HG03521 (cell line): ENCODE measurements at regions not wholly inside any gene's neighbourhood (a gene's known extent, or its start where the extent isn't known, plus 50 kb on each side); places are given as distances from the start of the nearest gene placed in this dataset.
A peak's percentile ranks its signal among the peaks of the same experiment; 100 is the strongest.

Experiments
- ATAC-seq: cut with Tn5 transposase; IDR thresholded peaks from one replicate; pipeline ENCODE4 v1.9.1; 2021; ENCODE audit warnings: mild to moderate bottlenecking, moderate library complexity; ENCODE audit not compliant: unreplicated experiment

DNA sequence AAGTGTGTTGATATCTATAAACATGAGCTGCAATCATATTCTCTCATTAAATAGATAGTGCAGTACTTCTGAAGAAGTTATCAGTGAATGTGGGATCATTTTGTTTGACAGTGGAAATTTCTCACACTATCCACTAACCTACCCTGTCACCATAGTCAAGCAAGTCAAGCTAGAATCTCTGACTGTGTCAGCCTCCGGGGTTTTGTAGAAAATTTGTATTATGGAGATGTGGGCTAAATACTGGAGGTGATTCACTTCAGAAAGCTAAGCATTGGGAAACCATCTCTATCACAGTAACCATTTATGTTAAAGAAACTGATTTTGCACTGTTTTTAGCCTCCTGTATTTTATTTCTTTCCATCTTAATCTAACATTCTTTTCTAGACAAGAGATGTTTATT lies 126.6 kb upstream of the CREB1 start:
- ATAC-seq, result no peak

GRCh38 chr2:207403950-207404349 lies 125.8 kb upstream of the CREB1 start:
- ATAC-seq, result no peak

DNA sequence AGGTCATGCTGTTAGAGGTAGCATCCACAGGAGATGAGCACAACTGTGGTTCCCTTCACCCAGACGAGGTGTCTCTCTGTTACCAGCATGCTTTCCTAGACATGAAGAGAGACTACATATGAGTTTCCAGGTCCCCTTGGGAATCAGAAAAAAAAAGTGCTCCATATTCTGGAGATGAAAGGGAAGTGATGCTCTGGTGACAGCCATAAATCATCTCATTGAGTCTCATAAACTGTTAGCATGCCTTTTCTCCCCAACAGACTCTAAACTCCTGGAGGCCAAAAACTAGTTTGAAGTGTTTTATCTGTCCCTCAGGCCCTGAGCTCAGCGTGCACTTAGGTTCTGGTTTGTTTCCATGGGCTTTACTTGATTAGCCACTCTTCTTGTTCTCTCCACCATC lies 124.6 kb upstream of the CREB1 start:
- no peak for ATAC-seq

- peak; percentile 66 for ATAC-seq
Observed at GRCh38 chr2:207408086-207408794, 121.5 kb upstream of the CREB1 start.

DNA sequence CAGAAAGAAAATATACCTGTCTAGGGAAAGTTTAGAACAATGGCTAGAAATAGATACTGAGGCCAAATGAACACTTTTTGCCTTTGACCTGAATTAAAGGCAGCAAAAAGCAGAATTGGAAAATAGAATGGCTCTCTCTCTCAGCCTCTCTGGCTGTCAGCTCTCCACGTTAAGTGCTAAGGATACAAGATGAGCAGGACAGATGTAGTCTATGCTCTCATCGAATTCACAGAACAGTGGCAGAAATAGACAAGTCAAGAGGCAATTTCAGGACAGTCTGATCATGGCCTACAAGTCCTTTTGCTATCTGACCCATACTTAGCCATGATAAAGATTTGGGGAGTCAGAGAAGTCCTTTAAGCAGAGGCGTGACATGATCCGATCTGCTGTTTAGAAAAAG lies 120.2 kb upstream of the CREB1 start:
- ATAC-seq, result no peak

GRCh38 chr2:207412787-207413310 lies 116.9 kb upstream of the CREB1 start:
- no peak for ATAC-seq

DNA sequence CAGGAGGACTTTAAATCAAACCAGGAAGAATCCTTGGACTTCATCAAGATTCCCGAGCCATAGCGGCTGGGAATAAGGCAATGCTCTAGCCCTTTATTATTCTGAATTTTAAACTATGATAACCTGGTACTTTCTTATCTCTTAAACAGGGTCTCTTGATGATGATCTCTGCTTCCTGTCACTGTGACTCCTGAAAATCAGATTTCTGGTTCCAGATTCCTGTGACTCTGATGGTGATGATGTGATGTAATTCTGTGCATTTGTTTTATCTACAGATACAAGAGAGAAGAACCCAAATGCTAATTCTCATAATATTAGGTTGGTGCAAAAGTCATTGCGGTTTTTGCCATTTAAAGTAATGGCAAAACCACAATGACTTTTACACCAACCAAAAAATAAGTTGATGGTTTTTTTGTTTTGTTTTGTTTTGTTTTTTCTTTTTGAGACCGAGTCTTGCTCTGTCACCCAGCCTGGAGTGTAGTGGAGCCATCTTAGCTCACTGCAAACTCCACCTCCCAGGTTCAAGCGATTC lies 116.3 kb upstream of the CREB1 start:
- ATAC-seq, result no peak

DNA sequence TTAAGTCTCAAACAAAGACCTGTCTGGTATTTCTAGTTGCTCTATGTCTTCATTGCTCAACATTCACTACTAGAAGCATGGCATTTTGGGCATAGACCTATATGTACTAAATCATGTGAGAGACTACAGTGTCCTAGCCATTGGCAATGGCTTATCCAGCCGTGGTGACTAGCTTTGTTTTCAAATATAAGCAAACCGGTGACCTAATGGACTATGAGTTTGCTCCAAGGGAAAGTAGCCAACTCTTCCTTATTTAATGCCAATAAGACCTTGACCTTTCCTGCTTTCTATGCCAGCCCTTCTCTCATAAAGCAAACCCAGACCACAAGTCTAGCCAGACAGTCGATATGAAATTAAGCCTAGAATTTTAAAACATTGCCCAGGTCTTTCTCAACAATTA lies 113.7 kb upstream of the CREB1 start:
- ATAC-seq, result no peak

DNA sequence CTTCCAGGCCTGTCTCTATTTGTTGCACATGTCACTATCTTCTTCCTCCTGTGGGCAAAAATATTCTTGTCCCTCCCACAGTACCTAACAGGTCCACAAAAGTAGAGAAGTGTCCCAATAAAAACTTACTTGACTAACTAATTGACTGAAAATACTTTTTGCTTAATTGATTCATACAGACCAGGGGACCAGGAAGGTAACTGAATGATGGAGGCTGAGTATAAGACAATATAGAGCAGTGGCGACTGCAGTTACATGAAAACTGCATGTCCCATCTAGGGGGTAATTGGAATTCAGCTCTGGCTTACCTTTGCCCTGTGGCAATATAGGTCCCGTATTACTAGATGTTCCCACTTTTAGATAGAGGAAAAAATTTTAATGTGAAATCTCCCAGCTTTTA lies 112.9 kb upstream of the CREB1 start:
- ATAC-seq, result no peak

DNA sequence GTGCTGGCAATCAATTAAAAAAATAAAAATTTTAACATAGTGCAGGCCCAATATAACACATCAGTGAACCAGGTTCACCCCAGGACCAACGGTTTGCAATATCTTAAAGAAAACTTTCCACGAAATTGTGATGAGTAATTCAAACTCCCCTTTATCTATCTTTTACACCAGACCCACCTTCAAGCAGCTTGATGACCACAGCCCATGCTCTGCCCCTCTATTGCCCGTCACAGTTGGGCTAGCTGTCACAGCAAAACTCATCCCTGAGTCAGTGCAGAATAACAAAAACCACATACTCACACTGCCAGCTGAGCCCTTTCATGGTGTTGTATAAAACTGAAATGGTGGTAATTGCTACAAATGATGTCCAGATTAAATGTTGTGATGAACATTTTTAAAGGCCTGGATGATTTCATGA lies 112.5 kb upstream of the CREB1 start:
- ATAC-seq, result no peak

- no peak for ATAC-seq
Observed at GRCh38 chr2:207418419-207418818, 111.3 kb upstream of the CREB1 start.

GRCh38 chr2:207419331-207419730 lies 110.4 kb upstream of the CREB1 start:
- no peak for ATAC-seq

GRCh38 chr2:207421671-207422070 lies 108.1 kb upstream of the CREB1 start:
- no peak for ATAC-seq

DNA sequence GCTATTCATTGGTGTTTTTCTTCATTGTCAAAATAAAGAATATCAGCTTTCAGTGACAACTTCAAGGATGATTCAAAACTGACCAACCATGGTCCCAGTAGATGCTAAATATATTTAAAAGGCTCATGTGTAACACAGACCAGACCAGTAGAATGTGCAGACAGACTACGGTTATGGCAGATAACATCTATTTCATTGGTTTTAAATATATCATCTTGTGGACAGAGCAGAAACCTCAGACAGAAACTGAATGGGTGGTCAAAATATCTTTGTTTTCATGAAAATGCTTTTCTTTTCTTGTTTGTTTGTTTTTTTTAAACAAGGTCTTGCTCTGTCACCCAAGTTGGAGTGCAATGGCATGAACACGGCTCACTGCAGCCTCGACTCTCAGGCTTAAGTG lies 107.4 kb upstream of the CREB1 start:
- ATAC-seq, result no peak

GRCh38 chr2:207423886-207424285 lies 105.9 kb upstream of the CREB1 start:
- ATAC-seq, result peak; percentile 76

- no peak for ATAC-seq
Observed at GRCh38 chr2:207427986-207428385, 101.8 kb upstream of the CREB1 start.

DNA sequence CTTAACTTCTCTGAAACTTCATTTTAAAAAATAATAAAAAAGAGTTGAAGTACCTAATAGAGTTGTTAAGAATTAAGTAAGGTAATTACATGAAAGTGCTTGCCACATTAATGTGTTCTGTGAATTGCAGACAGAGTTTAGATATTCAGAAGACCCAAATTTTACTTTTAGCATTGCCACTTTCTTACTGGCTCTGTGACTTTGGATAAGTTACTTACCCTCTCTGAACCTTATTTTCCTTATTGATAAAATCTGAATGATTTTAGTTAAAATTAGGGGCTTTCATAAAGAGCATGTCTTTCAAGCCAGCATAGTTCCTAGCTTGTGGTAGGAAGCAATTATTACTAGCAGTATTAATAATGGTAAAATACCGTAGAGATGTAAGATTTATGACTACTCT lies 101.2 kb upstream of the CREB1 start:
- no peak for ATAC-seq

- no peak for ATAC-seq
Observed at GRCh38 chr2:207432453-207432852, 97.3 kb upstream of the CREB1 start.

GRCh38 chr2:207434306-207434705 lies 95.5 kb upstream of the CREB1 start:
- no peak for ATAC-seq

GRCh38 chr2:207434899-207435465 lies 94.8 kb upstream of the CREB1 start:
- ATAC-seq, result no peak

- ATAC-seq, result no peak
Observed at GRCh38 chr2:207437136-207437523, 92.6 kb upstream of the CREB1 start.

DNA sequence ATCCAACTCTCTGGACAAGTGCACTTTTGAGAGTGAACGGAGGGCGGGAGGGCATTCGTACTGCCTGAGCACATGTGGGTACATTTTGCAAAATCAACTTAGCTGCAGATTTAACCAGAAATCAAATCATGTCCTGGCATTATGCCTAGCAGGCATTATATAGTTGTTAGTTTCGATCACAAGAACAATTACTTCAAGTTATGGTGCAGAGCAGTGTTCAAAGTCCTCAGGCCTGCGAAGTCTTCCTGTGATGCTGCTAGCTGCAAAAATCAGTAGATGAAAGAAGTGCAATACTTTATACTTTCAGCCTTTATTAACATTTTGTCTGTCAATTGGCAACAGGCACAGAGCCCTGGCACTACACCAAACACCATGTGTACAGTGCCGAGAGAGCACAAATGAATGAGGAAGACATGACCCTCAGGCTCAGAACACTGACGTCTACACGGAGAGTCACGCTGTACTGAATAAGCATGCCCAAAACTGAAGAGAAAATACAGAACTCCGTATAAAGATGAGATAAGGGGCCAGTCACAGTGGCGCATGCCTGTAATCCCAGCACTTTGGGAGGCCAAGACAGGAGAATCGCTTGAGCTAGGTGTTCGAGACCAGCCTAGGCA lies 92.1 kb upstream of the CREB1 start:
- no peak for ATAC-seq
